Cerebellar cortex (tissue), 1 donor: ENCODE measurements at regions not wholly inside any gene's neighbourhood (a gene's known extent, or its start where the extent isn't known, plus 50 kb on each side); places are given as distances from the start of the nearest gene placed in this dataset.

Experiments
- DNase-seq: peaks from one replicate; pipeline ENCODE4 v3.0.0-alpha.2; 2015; ENCODE audit warnings: low spot score

- no peak for DNase-seq
These were observed 269.4 kb downstream of the TCF7L2 start for GRCh38 chr10:113219446-113219845.

DNA sequence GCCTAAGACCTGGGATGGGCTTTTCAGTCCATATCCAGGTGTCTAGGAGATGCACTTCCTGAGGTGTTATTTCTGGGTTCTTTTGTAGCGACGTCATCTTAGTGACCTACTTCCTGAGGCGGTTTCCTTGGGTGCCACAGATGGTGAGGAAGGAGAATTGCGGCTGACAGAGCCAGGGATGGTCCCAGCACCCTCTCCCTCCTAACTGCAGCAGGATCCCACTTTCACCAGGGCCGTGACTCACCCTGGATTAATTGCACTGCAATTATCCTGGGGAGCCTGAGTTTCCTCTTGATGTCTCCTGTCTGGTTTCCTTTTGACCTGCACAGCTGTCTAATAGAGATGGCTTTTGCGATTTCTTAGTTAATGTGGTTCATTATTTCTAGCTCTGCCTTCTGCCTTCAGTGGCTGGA is 271.7 kb downstream of the TCF7L2 start:
- DNase-seq, result no peak

- DNase-seq, result no peak
These were observed 272.2 kb downstream of the TCF7L2 start for GRCh38 chr10:113222207-113222606.

DNA sequence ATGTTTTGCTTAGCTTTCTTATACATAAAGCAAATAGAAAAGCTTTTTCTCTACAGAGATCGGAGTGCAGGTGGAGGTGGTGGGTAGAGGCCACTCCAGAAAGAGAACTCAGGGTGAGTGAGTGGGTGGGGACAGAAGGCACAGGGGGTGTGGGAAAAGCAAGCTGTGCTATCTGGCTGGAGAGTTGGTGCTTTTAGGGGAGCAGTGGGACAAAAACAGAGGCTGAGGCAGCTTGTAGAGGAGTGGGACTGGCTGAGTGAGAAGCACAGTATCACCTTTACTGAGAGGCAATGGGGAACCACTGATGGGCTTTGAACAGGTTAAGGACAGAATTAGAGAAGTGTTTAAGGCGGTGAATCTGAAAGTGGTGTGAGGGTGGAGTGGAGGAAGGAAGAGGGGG is 275.3 kb downstream of the TCF7L2 start:
- DNase-seq, result no peak

GRCh38 chr10:113225903-113226302 is 275.9 kb downstream of the TCF7L2 start:
- DNase-seq, result no peak

GRCh38 chr10:113226399-113226798 is 276.4 kb downstream of the TCF7L2 start:
- DNase-seq, result no peak

DNA sequence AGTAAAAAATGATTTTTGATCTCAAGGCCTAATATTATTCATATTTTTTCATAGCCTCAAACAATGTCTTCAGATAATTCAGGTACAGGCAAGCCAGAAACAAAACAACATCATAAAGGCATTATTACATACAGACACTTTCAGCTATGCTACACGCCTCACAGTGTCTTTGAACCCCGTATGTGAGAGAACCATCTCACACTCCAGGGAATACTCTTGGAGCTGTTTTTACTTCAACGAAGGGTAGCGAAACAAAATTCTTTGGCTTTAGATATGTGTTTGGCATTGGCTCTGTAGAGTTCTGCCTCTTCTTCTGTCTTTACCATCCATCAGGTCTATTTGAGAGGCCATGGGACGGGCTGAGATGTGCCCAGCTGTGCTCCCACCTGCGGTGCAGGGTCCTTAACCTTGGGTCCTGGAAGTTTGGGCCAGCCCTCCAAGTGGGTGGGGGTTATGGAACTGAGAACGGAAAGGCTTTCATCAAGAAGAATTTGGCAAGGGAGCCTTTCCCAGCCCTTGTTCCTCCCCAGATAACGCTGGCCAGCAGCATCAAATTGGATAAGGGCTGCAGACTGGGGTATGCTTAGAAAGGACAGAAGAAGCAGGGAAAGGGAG is 276.9 kb downstream of the TCF7L2 start:
- DNase-seq, result no peak

DNA sequence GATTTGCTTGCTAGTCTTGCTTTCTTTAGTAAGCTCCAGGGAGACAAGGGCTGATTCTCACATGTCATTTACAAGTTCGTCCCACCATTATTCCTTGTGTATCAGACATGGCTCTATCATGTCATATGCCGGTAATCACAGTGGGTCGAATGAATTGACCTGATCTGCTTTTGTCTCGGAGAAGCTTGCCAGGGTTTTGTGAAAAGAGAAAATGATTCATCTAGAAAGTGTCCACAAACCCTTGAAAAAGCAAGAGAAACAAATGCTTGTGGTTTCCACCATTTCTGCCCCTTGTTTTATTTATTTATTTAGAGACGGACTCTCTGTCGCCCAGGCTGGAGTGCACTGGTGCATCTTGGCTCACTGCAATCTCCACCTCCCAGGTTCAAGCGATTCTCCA is 278.5 kb downstream of the TCF7L2 start:
- no peak for DNase-seq

DNA sequence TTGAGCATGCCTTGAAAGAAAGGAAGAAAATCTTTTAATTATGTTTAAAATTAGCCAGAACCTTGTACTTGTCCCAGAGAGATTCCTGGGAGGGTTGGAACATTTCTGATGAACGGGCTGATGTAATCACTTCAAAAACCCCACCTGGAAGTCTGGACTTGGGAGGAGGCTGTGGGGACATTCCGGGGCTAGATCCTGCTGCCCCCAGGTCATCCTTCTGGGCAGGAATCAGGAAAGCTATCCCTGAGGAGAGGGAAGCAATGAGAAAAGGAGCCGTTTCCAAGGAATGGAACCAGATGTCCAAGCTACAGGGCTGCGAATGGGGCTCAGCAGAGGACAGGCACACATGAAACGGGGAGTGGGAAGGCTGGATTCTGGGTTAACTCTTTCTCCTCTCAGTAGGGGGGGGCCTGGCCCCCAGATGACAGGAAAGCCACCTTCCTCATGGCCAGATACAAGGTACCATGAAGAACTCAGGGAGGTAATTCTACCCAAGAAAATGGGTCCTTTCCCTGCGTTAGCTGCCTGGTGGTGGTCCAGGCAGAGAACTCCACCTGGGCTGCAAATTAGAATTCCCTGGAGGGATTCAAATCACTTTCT is 280.1 kb downstream of the TCF7L2 start:
- no peak for DNase-seq

DNA sequence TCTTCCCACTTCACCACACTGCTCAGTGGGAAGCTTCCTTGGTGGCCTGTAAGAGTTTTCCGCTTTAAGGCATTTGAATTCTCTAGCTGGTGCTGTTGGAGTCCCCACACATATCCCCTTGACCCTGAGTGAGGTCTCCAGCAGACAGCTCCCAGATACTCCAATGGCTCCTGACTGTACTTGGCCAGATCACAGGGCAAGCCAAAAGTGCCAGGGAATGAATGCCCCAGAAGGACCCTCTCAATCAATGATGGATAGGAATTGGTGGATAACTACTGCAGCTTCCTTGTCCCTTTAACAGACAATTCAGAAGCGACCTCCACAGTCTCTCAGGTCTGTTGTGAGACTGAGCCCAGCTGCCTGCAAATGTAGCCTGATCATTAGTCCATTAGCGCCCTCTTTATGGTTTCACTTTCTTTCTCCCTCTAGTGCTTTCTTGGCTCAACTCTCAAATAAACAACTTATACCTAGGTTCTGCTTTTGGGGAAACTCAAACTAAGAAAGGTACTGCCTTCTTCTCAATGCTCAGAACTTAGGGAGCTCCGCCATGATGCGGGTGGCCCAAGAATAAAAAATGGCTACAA is 283.0 kb downstream of the TCF7L2 start:
- no peak for DNase-seq

GRCh38 chr10:113234481-113234880 is 284.4 kb downstream of the TCF7L2 start:
- DNase-seq, result no peak

- no peak for DNase-seq
These were observed 285.5 kb downstream of the TCF7L2 start for GRCh38 chr10:113235508-113235907.

- DNase-seq, result no peak
These were observed 287.0 kb downstream of the TCF7L2 start for GRCh38 chr10:113236998-113237397.

GRCh38 chr10:113239566-113240350 is 289.7 kb downstream of the TCF7L2 start:
- DNase-seq, result no peak

DNA sequence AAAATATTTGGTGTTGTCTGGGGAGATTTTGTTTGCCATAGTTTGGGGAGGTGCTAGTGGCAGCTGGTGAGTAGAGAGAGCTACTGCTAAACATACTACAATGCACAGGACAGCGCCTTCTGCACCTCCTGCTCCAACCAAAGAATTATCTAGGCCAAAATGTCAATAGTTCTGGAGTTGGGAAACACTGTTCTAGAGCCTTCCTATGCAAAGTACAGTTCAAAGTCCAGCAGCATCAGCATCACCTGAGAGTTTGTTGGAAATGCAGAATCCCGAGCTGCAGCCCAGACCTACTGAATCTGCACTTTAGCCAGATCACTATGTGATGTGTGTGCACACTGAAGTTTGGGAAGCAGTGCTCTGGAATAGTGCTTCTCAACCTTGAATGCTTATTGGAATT is 290.7 kb downstream of the TCF7L2 start:
- DNase-seq, result no peak

DNA sequence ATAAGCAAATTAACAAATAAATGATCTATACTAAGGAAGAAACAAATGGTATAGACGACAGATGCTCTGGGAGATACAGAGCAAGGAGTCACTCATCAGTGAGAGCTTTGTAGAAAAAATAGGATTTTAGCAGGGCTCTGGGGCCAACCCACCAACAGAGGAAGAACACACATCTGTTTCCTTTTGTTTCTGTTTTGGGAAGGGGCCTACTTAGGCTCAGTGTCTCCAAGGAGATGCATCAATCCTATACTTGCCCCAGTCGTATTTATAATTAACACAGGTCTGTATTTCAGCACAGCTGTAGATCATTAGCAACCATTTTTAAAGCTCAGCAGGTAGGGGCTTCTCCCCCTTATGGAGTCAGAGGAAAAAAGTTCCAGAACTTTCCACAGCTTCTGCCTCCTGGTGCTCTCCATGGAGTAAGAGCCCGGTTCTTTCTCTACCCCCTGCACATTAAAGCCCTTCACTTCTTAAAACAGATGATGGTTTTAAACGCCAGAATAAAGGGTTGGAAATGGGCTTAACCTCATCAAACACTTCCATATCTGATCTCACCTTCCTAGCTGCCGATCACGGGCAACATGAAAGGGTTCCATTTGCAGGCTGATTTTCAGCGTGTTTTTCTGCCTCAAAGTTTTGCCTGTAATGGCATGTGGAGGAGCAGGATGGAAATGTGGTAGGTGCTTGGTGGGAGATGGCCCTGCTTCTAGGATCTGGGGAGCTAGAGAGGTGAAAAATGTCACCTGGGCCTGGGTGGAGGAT is 291.7 kb downstream of the TCF7L2 start:
- DNase-seq, result no peak

- no peak for DNase-seq
These were observed 293.3 kb downstream of the TCF7L2 start for GRCh38 chr10:113243311-113243710.

GRCh38 chr10:113244750-113245149 is 294.7 kb downstream of the TCF7L2 start:
- DNase-seq, result no peak

DNA sequence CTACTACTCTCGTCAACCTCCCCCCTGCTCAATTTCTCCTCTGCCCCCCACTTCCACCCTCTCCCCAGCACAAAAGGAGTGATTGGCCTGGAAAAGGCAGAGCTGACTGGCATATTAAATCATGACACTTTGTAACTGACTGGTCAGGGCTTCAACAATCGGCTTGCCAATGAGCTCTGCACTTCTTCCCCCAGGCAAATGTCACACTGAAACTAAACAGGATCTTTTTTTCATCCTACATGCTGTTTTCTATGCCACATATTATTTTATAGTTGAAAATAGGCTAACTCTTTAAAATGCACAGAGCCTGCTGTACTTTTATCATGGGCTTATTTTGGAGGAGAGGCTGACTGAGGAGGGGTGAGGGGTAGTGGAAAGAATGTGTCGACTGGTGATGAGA is 295.2 kb downstream of the TCF7L2 start:
- DNase-seq, result no peak

GRCh38 chr10:113247050-113247449 is 297.0 kb downstream of the TCF7L2 start:
- no peak for DNase-seq

DNA sequence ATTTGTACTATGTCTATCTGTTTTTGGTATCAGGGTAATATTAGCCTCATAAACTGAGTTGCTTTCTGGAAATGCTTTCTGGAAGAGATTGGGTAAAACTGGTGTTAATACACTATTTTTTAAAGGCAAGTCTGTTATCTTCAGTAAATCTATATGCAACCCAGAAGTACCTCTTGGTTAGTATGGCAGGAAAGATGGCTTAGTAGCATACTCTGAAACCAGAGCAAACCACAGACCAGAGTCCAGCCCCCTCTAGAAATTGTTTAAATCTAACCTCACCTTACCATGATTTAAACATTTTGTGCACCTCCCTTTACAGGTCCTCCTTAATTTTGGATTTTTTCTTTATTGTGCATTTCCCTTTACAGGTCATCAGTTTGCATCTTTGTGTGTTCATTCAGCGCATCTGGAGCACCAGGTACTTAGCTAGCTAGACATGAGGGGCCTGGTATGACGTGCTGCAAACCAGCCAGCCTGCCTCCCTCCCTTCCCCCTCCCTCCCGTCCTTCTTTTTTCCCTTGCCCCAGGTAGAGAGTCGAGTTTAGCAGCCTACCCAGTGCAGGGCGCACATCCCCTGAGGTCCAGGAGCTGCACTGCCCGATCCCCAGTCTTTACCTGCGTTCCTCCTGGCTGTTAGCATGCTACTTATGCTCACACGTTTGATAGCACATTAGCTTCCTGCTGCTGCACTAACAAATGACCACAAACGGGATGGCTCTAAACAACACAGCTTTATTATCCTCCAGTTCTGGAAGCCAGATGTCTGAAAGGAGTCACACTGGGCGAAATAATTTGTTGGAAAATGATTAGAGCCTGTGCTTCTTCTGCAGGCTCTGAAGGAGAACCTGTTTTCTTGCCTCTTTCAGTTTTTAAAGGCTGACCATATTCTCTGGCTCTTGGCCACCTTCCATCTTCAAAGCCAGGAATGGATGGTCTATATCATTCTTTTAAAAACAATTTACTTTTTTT is 299.9 kb upstream of the HABP2 start:
- no peak for DNase-seq
